ENCODE measurements at regions not wholly inside any gene's neighbourhood (a gene's known extent, or its start where the extent isn't known, plus 50 kb on each side); places are given as distances from the start of the nearest gene placed in this dataset.

GRCh38 chr3:171943262-171944117, 95.9 kb upstream of the FNDC3B start:
- TF ChIP-seq, protein P1, sequence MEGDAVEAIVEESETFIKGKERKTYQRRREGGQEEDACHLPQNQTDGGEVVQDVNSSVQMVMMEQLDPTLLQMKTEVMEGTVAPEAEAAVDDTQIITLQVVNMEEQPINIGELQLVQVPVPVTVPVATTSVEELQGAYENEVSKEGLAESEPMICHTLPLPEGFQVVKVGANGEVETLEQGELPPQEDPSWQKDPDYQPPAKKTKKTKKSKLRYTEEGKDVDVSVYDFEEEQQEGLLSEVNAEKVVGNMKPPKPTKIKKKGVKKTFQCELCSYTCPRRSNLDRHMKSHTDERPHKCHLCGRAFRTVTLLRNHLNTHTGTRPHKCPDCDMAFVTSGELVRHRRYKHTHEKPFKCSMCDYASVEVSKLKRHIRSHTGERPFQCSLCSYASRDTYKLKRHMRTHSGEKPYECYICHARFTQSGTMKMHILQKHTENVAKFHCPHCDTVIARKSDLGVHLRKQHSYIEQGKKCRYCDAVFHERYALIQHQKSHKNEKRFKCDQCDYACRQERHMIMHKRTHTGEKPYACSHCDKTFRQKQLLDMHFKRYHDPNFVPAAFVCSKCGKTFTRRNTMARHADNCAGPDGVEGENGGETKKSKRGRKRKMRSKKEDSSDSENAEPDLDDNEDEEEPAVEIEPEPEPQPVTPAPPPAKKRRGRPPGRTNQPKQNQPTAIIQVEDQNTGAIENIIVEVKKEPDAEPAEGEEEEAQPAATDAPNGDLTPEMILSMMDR (IDR thresholded peaks at IDR 0.05; ENCODE audit: poor library complexity), result no peak
- TF ChIP-seq EZH2phosphoT487 (IDR thresholded peaks at IDR 0.05; ENCODE audit: low read depth, severe bottlenecking, unreplicated experiment), result no peak
